ENCODE measurements at regions not wholly inside any gene's neighbourhood (a gene's known extent, or its start where the extent isn't known, plus 50 kb on each side); places are given as distances from the start of the nearest gene placed in this dataset.

GRCh38 chr4:1512051-1512737 is 106.0 kb upstream of the NKX1-1 start:
- TF ChIP-seq CTCF (IDR thresholded peaks at IDR 0.05; ENCODE audit: borderline replicate concordance, extremely low read depth, low read length, poor library complexity, severe bottlenecking) (no peak), EZH2 (IDR thresholded peaks at IDR 0.05; ENCODE audit: borderline replicate concordance, low read depth, low read length, severe bottlenecking) (no peak)
